GM19035 (cell line): ENCODE measurements at regions not wholly inside any gene's neighbourhood (a gene's known extent, or its start where the extent isn't known, plus 50 kb on each side); places are given as distances from the start of the nearest gene placed in this dataset.

Experiments
- ATAC-seq: cut with Tn5 transposase; IDR thresholded peaks from one replicate; pipeline ENCODE4 v1.9.1; 2021; ENCODE audit not compliant: unreplicated experiment

DNA sequence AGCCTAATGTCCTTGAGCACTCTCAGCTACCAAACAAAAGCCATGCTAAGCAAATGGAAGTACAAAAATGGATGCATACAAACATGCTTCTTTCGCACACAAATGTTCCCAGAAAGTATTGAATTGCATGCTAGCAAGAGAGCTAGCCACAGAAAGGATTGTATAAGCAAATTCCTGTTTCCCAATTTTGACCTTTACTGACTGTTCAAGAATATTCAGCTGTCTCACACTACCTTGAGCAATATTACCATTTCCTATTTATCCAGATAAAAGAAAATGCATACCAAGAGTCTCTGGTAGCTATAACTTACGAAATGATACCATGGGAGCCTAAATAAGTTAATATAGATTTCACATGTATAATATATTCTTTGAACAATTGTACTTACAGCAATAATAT lies 264.6 kb downstream of the TMEM167A start:
- no peak for ATAC-seq

DNA sequence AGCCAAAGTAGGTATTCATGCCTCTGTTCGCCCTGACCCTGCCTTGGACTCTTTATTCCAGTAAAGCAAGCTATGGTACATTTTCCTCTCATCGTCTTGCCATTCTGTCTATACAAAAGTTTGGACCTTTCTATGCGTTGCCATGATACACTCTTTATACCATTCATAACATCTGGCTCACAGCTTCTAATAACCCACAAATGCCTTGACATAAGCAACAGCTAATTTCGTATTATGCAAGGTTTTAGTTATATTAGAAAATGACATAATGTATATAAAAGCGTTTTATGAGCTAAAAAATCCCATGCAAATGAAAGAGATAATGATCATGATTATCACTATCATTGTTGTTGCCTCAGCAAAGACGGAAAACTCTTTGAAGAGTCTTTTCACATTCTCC lies 265.7 kb downstream of the TMEM167A start:
- ATAC-seq = no peak

DNA sequence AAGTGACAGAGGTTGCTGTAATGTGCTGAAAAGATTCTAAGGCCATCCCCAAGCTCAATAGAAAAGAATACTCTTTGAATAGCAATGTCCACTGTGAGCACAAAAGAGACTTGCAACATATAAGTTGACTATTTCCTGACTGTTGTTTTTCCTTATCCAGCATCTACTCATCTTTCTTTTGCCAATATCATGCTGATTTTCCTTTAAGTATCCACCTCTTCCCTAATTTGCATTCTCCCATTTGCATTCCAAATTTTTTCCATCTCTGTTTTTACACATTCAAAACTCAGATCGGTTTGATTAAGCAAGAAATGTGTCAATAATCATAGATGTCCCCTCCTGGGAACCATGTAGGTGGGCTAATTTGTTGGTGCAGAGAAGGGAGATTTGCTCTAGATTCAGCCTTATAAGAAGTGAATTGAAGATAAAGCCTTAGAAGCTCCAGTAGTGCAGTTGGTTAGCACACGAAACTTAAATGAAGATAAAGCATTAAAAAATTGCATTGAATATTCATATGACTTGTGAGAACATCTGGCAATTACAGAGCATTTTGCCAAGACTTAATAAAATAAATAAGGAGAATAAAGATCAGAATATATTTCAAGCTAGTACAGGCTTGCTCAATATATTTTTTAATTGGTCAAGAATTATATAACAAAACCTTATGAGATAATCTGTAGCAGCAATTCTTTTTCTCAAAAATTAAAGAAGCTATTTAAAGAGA lies 267.6 kb downstream of the TMEM167A start:
- no peak for ATAC-seq

DNA sequence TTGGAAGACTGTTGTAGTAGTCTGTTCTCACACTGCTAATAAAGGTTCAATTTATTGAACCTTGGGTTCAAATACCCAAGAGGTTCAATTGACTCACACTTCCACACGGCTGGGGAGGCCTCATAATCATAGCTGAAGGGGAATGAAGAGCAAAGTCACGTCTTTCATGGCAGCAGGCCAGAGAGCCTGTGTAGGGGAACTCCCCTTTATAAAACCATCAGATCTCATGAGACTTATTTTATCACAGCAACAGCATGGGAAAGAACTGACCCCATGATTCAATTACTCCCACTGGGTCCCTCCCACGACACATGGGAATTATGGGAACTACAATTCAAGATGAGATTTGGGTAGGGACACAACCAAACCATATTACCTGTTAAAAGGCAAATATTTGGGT lies 268.2 kb downstream of the TMEM167A start:
- ATAC-seq = no peak

DNA sequence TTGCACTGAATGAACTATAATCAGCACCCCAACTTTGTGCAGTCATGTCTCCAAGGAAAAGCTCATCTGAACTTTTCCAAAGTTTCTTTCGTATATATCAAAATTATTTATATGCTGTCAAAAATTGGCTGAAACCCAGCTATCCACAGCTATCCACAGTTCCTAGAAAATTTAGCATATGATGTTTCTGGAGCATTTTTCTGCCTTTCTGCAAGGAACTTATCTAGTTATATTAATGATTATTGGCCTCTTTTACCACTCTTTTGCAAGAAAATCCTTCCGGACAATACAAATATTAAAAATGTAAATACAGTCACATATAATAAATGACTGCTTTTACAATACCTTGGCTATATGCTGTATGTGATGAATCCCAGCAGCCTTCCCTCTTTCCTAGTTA lies 270.2 kb downstream of the TMEM167A start:
- no peak for ATAC-seq

DNA sequence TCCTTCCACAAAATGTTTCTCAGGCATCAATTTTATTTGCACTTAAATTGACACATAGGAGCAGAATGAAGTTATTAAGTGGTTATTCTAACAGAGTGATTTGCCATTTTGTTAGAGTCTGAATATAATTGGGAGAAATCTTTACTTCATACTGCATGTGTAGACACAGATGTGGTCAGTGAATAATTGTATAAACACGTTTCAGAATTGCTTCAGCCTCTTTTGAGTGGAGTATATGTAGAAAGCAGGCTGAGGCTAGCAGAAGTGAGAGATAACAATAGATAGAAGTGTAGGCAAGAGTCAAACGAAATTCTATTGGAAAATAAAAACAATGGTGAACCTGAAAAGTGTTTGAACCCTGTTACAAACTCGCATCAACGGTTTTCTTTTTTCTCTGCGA lies 270.7 kb downstream of the TMEM167A start:
- no peak for ATAC-seq

DNA sequence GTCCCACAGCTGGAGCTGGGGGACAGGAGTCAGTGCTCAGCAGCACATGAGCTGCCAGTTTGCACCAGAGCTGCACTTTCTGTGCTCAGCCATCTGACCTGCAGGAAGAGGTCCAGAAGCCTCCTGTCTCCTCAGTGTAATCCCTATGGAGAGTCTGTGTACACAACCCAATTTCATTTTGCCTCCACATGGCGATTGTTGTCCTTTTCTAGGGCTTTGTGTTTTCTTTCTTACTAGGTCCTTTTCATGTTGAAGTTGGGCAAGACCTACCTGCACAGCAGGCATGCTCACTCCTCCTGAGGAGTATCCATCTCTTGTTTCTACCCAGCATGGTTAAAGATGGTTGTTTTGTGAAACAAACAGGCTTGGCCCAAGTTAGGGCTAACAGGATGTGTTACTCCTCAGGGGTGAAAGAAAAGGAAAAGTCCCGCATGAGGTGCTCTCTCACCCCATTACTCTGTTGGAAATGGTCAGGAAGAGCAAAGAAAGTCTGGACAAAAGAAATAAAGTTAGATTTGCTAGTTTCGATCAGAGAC lies 273.0 kb downstream of the TMEM167A start:
- ATAC-seq = no peak

DNA sequence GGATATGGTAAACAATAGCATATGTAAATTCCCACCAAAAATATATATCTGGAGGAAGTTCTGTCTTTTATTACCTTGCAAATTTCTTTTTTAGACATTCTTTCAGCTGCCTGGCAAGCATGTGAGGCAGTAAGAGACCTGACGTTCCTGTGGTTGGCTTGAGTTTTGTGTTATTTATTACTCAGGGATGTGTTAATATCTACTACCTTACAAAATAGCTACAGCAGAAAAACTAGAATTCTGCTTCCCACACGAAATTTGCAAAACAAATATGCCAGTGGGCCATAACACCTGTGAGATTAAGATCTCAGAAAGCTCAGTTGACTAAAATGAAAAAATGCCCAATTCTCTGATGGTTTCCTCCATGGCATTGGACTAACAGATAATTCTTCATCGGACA lies 274.2 kb downstream of the TMEM167A start:
- no peak for ATAC-seq

DNA sequence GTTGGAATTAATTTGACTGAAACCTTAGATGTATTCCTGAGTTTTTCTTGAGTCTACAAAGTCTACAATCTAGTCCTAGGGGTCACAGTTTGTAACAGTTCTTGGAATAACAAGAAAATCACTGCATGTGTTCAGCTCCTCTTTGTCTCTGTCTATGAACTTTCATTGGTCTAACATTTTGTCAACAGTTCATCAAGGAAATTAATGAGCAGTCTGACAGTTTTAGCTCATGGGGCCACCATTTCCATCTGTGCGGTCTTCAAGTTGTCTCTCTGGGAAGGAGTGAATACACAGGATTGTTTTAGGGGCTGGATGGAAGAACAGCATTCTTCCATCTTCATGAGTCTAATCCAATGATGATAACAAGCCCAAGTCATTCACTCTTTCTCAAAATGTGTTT lies 276.4 kb downstream of the TMEM167A start:
- no peak for ATAC-seq

DNA sequence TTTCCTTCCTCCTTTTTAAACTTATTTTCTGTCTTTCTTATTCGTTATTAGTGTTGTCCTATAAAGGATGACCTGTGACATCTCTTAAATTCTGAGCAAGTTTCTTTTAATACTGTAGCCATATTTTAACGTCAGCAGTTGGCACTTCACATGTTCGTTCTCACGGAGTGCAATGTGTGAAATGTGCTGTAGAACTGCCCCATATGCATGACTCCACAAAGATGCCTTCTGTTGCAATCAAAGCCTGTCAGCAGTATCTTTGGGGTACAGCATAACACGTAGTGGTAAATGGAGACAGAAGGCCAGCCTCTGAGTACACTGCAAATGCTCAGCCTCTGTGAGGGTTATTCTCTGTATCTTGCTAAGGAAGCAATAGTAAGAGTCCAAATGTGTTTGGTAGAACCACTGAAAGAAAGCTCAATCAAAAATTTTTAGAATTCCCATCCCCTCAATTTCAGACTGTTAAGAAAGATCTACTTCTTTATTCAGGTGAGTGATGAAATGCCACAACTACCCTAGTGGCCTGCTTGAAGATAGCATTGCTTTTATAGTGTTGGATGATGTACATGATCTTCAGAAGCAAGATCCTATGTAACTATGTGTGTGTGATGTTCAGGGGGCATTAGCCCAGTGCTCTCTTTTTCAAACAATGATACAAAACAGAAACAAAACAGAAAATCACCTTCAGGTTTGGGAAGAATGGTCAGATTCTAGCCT lies 277.7 kb downstream of the TMEM167A start:
- ATAC-seq = no peak

DNA sequence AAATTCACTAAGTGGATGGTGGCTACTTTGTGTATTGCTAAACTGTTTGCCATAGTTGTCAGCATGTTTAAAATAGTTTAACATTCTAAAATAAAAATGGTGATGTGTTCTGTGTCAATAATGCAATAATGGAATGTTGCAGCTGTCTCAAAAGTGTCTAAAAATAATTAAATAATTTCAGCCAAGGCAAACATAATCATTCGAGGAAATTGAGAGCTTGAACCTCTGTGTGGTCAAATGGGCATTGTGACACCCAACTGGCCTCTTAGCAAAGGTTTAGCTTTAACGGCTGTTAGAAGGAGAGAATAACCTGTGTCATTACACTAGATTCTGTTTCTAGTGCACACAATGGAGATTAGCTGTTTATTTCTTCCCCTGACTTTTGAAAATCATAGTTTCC lies 278.5 kb downstream of the TMEM167A start:
- no peak for ATAC-seq

DNA sequence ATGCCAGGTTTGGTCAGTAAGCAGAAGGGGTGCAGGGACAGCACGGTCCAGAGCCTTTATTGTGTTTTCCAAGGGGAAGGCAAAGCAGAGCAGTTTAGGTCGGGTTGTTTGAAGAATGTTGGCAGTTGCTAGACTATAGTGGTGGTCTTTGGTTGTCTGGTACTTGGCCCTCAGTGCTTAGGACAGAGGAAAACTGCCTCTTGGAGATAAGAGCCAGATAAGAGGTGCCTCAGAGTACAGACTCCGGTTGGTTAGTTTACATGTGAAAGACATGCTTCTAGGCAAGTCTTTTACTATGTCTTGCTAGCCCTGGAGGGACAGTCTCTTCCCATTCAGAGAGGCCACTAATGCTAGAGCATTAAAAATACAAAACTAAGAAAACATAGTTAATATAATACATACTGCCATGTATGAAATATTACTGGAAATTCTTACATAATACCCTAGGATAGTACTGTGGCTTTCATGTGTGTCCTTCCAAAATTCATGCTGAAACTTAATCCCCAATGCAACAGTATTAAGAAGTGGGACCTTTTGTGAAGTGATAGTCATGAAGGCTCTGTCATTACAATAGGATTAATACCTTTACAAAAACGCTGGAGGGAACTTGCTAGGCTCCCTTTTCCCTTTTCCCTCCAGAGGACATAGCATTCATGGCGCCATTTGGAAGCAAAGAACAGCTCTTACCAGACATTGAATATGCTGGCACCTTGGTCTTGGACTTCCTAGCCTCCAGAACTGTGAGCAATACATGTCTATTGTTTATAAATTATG lies 280.4 kb downstream of the TMEM167A start:
- no peak for ATAC-seq

DNA sequence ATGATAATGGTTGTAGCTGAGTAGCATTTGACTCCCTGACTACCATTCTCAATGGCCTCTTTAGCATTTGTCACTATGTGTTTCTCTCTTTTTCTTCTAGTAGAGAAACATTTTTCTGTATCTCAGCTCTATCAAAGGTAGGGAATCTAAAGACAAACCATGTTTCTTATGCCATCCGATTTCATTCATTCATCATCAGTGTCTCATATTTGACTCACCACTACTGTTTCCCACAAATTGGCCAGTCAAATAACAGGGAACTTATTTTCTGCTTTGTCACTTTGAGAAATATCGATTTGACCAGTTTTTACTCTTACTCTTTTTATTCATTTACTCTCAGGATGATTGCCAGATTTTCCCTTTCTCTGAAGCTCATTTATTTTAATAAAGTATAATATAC lies 282.3 kb downstream of the TMEM167A start:
- no peak for ATAC-seq

DNA sequence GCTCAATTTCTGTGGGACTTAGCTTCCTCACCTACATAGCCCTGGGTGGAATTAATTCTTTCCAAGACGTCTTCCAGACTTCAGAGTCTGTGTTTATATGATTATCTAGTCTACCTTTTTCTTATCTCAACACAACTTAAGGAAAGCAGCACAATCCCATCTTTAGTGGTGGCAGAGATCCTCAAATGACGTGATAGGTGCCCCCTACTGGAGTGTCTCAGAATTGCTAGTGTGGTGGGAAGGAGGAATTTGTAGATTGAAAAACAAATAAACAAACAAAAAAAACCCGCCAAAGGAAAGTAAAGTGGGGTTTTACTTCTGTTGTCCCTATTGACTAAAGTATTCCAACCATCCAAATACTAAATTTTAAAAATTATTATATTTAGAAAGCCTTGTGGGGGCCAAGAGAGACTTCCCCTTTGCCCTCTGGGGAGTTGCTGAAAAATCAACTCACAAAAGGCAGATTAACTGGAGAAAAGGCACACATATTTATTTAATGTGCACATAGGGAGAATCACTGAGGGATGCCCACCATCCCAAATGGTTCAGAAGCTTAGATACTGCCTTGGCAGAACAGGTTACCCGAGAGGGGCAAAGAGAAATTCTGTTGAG lies 283.3 kb downstream of the TMEM167A start:
- ATAC-seq = no peak

DNA sequence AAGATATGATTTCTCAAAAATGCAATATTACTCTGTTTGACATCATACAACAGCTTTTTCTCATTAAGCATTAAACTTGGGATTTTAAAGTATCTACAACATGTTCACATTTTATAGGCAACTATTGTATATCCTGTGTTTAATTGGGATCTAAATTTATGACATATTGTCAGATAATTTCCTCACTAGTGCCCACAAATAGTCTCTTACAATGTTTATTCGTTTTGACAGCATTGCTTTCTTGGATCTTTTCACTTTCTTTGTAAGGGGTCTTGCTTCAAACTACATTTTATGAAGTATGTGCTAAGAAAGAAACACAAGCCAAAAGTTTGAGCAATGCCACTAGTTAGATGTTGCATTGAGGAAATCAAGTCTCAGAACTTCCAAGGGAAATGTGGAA lies 285.1 kb downstream of the TMEM167A start:
- ATAC-seq = no peak

DNA sequence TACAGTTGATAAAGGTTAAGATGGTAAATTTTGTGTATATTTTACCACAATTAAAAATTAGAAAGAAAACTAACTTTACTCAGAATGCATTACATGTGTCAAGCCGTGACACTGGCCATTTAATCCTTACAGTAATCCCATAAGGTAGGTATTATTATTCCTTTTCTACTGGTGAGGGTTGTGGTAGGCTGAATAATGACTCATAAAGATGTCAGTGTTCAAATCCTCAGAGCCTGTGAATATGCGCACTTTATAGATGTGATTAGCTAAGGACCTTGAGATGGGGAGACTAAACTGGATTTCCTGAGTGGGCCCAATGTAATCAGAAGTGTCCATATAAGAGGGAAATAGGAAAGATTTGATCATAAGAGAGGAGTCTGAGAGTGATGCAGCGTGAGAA lies 288.1 kb downstream of the TMEM167A start:
- no peak for ATAC-seq

DNA sequence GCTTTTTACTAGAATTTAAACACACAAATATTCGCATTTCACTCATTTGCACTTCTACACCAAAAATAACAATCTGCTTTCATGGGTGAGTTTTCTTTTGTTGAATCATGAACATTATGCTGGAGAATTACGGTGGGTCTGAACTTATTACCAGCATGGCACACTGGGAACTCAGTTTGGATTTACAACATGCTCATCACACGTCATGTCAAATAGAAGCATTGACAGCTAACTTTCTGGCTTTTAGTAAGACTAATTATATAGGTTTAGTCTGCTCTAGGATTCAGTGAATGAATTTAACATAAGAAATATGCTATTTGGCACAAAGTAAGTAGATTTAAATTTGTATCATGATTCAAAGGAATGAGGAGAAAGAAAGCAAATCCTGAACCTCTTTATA lies 290.4 kb downstream of the TMEM167A start:
- ATAC-seq = no peak

DNA sequence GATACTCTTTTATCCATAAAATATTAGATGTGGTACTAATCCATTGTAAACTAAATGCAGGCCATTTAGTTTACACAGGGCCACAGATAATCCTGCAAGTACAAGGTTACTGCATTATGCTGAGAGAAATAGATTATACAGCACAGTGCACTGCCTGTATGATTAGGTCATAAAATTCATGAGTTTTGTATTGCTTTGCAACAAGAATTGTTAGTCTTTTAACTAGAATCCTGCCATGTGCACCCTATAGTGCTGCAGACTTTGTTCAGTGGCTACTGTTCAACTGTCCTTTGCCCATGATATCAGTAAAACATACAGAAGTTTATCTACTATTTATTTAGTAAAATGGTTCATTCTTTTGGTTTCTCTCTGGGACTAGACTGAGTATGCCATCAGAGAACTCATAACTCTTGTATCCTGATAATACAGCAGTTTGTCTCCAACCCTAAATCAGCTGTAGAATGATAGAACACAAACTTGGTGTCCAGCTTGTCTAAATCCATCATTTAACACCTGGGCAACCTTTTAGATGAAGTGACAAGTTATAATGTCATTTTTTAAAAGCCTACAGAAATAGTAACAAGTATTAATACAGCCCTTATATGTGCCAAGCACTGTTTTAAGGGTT lies 291.2 kb downstream of the TMEM167A start:
- no peak for ATAC-seq

DNA sequence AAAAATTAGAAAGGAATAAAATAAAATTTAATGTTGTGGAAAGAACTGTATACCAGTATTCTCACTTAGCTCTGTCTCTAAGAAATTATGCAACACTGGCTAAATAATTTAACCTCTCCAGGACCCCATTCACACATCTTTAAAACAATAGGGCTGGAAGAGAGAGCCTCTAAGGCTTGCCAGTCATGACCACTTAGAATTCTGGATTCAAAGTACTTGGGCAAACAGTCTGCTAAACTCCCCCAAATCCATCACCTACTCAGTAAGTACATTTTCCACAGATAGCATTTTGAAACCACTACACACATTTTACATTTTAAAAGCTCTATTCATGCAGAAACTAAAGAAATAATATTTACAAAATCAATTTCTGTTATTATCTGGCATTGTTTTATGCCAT lies 291.7 kb downstream of the TMEM167A start:
- ATAC-seq = no peak

DNA sequence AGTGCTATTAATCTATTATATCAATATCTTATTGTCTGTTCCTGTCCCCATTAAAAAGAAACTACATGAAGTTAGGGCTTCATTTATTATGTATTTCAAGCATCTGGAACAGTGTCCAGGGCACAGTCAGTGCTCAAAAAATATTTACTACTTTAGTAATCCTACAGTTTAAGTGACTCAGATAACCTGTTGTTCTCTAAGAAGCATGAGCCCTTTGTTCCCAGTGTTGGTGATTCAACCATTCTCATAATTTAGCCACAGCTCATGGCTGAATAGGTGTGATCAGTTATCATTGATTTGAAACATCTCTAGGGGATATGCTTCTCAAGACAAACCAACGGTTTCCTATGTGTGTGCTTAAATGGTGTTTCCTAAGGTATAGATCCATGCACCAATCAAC lies 292.7 kb downstream of the TMEM167A start:
- no peak for ATAC-seq

DNA sequence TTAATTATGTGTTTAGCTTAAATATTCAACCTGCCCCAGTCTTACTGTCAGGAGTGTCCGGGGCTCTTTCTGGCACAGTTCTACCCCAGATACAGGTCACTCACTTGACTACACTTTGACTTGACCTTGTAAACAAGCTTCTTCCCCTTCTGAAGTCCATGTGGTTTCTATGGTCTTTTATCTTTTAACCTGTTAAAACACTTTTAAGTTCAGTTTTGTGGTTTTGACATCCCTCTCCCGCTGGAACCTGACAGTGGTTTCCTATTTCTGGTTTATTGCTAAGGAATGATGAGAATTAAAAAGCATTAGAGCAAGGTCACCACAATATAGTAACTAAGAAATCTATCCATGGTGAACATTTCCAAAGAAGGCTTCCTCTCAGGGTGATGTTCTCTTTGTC lies 300.1 kb downstream of the TMEM167A start:
- no peak for ATAC-seq
